ENCODE measurements at regions not wholly inside any gene's neighbourhood (a gene's known extent, or its start where the extent isn't known, plus 50 kb on each side); places are given as distances from the start of the nearest gene placed in this dataset.
A peak's percentile ranks its signal among the peaks of the same experiment; 100 is the strongest.

- H3K4me1 ChIP-seq, result peaks cover 2 to 13% of the 10 kb centered on the region in 2 donors
- no peak for DNase-seq
- H3K27ac ChIP-seq, result peak overlapping the region in 1 of 2 donors; percentile 1
- TF ChIP-seq, protein P1, sequence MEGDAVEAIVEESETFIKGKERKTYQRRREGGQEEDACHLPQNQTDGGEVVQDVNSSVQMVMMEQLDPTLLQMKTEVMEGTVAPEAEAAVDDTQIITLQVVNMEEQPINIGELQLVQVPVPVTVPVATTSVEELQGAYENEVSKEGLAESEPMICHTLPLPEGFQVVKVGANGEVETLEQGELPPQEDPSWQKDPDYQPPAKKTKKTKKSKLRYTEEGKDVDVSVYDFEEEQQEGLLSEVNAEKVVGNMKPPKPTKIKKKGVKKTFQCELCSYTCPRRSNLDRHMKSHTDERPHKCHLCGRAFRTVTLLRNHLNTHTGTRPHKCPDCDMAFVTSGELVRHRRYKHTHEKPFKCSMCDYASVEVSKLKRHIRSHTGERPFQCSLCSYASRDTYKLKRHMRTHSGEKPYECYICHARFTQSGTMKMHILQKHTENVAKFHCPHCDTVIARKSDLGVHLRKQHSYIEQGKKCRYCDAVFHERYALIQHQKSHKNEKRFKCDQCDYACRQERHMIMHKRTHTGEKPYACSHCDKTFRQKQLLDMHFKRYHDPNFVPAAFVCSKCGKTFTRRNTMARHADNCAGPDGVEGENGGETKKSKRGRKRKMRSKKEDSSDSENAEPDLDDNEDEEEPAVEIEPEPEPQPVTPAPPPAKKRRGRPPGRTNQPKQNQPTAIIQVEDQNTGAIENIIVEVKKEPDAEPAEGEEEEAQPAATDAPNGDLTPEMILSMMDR (IDR thresholded peaks at IDR 0.05), result no peak
- ATAC-seq, result peak; percentile 74
- intact Hi-C loops (cut with DNase I), result no loop called here
- H3K4me3 ChIP-seq, result no peak overlapping the region
- no peaks in the 10 kb centered on the region for H3K27me3 ChIP-seq
- H3K36me3 ChIP-seq, result no peaks in the 10 kb centered on the region
- no peaks in the 10 kb centered on the region for H3K9me3 ChIP-seq
These were observed 403.0 kb downstream of the GADD45G start for GRCh38 chr9:90007516-90008440.

GRCh38 chr9:90009447-90009846 lies 404.6 kb downstream of the GADD45G start:
- TF ChIP-seq, protein P1 (IDR thresholded peaks at IDR 0.05), result no peak
- intact Hi-C loops (cut with DNase I), result no loop called here
- no peak for DNase-seq
- Histone ChIP-seq H3K9me3 (no peaks in the 10 kb centered on the region), H3K27ac (no peak overlapping the region), H3K36me3 (no peaks in the 10 kb centered on the region), H3K27me3 (no peaks in the 10 kb centered on the region), H3K4me3 (no peak overlapping the region), H3K4me1 (peaks cover 0 to 8% of the 10 kb centered on the region in 2 donors)
- ATAC-seq, result peak; percentile 37

DNA sequence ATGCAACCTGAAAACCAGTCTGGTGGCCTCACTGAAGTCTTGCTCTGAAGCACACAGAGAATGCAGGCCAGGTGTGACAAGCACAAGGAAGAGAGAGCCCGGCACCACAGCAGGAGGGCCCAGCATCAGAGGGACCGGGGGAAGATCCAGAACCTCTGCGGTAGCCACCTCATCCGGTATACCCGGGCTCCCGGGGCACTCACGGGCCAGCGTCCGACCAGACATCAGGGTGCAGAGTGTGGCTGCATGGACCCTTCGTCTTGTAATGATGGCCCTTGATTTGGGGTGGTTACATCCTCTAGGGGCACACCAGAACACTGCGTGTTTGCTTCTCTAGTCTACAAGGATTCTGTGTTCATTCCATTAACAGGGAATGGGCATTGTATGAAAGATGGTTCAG lies 406.0 kb downstream of the GADD45G start:
- DNase-seq (no peak), ATAC-seq (no peak)
- TF ChIP-seq, protein P1 (IDR thresholded peaks at IDR 0.05), result no peak
- no peak overlapping the region for H3K4me3 ChIP-seq
- H3K9me3 ChIP-seq, result no peaks in the 10 kb centered on the region
- intact Hi-C loops (cut with DNase I), result no loop called here
- H3K36me3 ChIP-seq, result no peaks in the 10 kb centered on the region
- no peaks in the 10 kb centered on the region for H3K27me3 ChIP-seq
- peaks cover 0 to 8% of the 10 kb centered on the region in 2 donors for H3K4me1 ChIP-seq
- no peak overlapping the region for H3K27ac ChIP-seq

DNA sequence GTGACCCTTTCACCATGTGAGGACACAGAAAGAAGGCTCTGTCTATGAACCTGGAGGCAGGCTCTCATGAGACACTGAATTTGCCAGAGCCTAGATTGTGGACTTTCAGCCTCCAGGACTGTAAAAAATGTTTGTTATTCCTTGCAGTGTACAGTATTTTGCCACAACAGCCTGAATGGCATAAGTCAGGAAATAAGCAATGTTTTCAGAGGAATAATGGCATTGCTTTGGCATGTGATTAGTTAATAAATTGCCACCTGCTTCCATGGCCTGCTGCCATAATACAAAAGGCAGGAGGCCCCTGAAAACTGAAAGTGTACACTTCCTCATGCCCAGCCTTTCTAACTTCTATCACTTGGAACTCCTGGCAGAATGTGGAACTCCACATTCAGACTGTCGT lies 408.1 kb downstream of the GADD45G start:
- ATAC-seq (peak; percentile 44), DNase-seq (no peak)
- no peak overlapping the region for H3K4me3 ChIP-seq
- no peaks in the 10 kb centered on the region for H3K9me3 ChIP-seq
- intact Hi-C loops (cut with DNase I), result no loop called here
- H3K27me3 ChIP-seq, result no peaks in the 10 kb centered on the region
- H3K36me3 ChIP-seq, result no peaks in the 10 kb centered on the region
- TF ChIP-seq, protein P1 (IDR thresholded peaks at IDR 0.05), result no peak
- H3K27ac ChIP-seq, result no peak overlapping the region
- peaks cover 0 to 8% of the 10 kb centered on the region in 2 donors for H3K4me1 ChIP-seq

GRCh38 chr9:90013778-90014177 lies 409.0 kb downstream of the GADD45G start:
- TF ChIP-seq, protein P1 (IDR thresholded peaks at IDR 0.05), result no peak
- no peak for DNase-seq
- ATAC-seq, result no peak
- intact Hi-C loops (cut with DNase I), result no loop called here
- Histone ChIP-seq H3K4me3 (no peak overlapping the region), H3K9me3 (no peaks in the 10 kb centered on the region), H3K27me3 (no peaks in the 10 kb centered on the region), H3K4me1 (peaks cover 0 to 8% of the 10 kb centered on the region in 2 donors), H3K36me3 (no peaks in the 10 kb centered on the region), H3K27ac (no peak overlapping the region)
